HG02973 (cell line): ENCODE measurements at regions not wholly inside any gene's neighbourhood (a gene's known extent, or its start where the extent isn't known, plus 50 kb on each side); places are given as distances from the start of the nearest gene placed in this dataset.
"Not testable (repeated sequence)": the region's sequence is repeated elsewhere in the genome, so short reads cannot be mapped to it uniquely, and the experiment has no call there.

Source experiments
- ATAC-seq: cut with Tn5 transposase; IDR thresholded peaks from one replicate; pipeline ENCODE4 v1.9.1; 2021; ENCODE audit warnings: moderate library complexity; ENCODE audit not compliant: unreplicated experiment

GRCh38 chr2:110394769-110395168 is 77.8 kb downstream of the LIMS4 start:
- ATAC-seq = not testable (repeated sequence)

- ATAC-seq = not testable (repeated sequence)
Observed at GRCh38 chr2:110392366-110392765, 80.2 kb downstream of the LIMS4 start.

- not testable (repeated sequence) for ATAC-seq
Observed at GRCh38 chr2:110391035-110391418, 81.6 kb downstream of the LIMS4 start.

GRCh38 chr2:110390351-110391034 is 82.1 kb downstream of the LIMS4 start:
- not testable (repeated sequence) for ATAC-seq

GRCh38 chr2:110387044-110387443 is 85.6 kb downstream of the LIMS4 start:
- not testable (repeated sequence) for ATAC-seq

- ATAC-seq = not testable (repeated sequence)
Observed at GRCh38 chr2:110386546-110386945, 86.1 kb downstream of the LIMS4 start.

GRCh38 chr2:110384736-110385119 is 87.9 kb downstream of the LIMS4 start:
- not testable (repeated sequence) for ATAC-seq

- ATAC-seq = not testable (repeated sequence)
Observed at GRCh38 chr2:110384109-110384735, 88.4 kb downstream of the LIMS4 start.

GRCh38 chr2:110383163-110384048 is 89.2 kb downstream of the LIMS4 start:
- ATAC-seq = not testable (repeated sequence)

GRCh38 chr2:110373519-110373918 is 99.1 kb downstream of the LIMS4 start:
- ATAC-seq = not testable (repeated sequence)

- not testable (repeated sequence) for ATAC-seq
Observed at GRCh38 chr2:110371633-110372032, 101.0 kb downstream of the LIMS4 start.

- ATAC-seq = not testable (repeated sequence)
Observed at GRCh38 chr2:110357616-110358015, 115.0 kb downstream of the LIMS4 start.

- not testable (repeated sequence) for ATAC-seq
Observed at GRCh38 chr2:110354294-110355018, 118.2 kb downstream of the LIMS4 start.

- ATAC-seq = not testable (repeated sequence)
Observed at GRCh38 chr2:110350718-110351117, 121.9 kb downstream of the LIMS4 start.

- not testable (repeated sequence) for ATAC-seq
Observed at GRCh38 chr2:110348902-110349301, 123.7 kb downstream of the LIMS4 start.

GRCh38 chr2:110344405-110345035 is 128.1 kb downstream of the LIMS4 start:
- ATAC-seq = not testable (repeated sequence)

GRCh38 chr2:110342077-110342476 is 129.7 kb upstream of the MTLN start:
- not testable (repeated sequence) for ATAC-seq

- ATAC-seq = not testable (repeated sequence)
Observed at GRCh38 chr2:110339126-110339525, 126.8 kb upstream of the MTLN start.

- not testable (repeated sequence) for ATAC-seq
Observed at GRCh38 chr2:110338277-110339003, 126.1 kb upstream of the MTLN start.

GRCh38 chr2:110336071-110336470 is 123.7 kb upstream of the MTLN start:
- ATAC-seq = not testable (repeated sequence)
